Head of caudate nucleus (tissue), 42 donors: ENCODE measurements at regions not wholly inside any gene's neighbourhood (a gene's known extent, or its start where the extent isn't known, plus 50 kb on each side); places are given as distances from the start of the nearest gene placed in this dataset.
A peak's percentile ranks its signal among the peaks of the same experiment; 100 is the strongest.
"Not testable (repeated sequence)": the region's sequence is repeated elsewhere in the genome, so short reads cannot be mapped to it uniquely, and the experiment has no call there.

Experiments
- DNase-seq, 42 donors: peaks; one replicate each; pipeline versions ENCODE4 v3.0.0 to v3.0.0-alpha.2; 2020 to 2021; ENCODE audit warnings: mixed read lengths in 7 of 42
- intact Hi-C: fragments of 100-400 bp; cut with DNase I; formaldehyde crosslinking; loops from one replicate; pipeline ENCODE4 v1.15.0; 2022

- DNase-seq, result no peak
- intact Hi-C loops, result no loop called here
These were observed 264.4 kb downstream of the TEX29 start for GRCh38 chr13:111584870-111585269.

- intact Hi-C loops, result no loop called here
- DNase-seq, result no peak
These were observed 265.8 kb downstream of the TEX29 start for GRCh38 chr13:111586291-111586690.

GRCh38 chr13:111587249-111587648 lies 266.8 kb downstream of the TEX29 start:
- DNase-seq, result no peak
- intact Hi-C loops, result no loop called here

GRCh38 chr13:111589321-111589720 lies 268.9 kb downstream of the TEX29 start:
- peak in 1 of 42 donors; percentile 8 for DNase-seq
- intact Hi-C loops, result no loop called here

- no peak for DNase-seq
- intact Hi-C loops, result no loop called here
These were observed 269.6 kb downstream of the TEX29 start for GRCh38 chr13:111589992-111590391.

- intact Hi-C loops, result no loop called here
- DNase-seq, result peak in 2 of 42 donors; percentile 9 to 18
These were observed 270.4 kb downstream of the TEX29 start for GRCh38 chr13:111590796-111591195.

GRCh38 chr13:111593490-111593889 lies 273.0 kb downstream of the TEX29 start:
- intact Hi-C loops, result not testable (repeated sequence)

GRCh38 chr13:111594606-111595005 lies 274.2 kb downstream of the TEX29 start:
- intact Hi-C loops, result no loop called here
- DNase-seq, result no peak

More at GRCh38 chr13:111593490-111593889, 273.0 kb downstream of the TEX29 start:
- DNase-seq, result not testable (repeated sequence)

GRCh38 chr13:111595276-111595675 lies 274.8 kb downstream of the TEX29 start:
- no peak for DNase-seq

GRCh38 chr13:111595791-111596190 lies 275.3 kb downstream of the TEX29 start:
- DNase-seq, result no peak
- intact Hi-C loops, result no loop called here

More at GRCh38 chr13:111595276-111595675, 274.8 kb downstream of the TEX29 start:
- intact Hi-C loops, result no loop called here

GRCh38 chr13:111597191-111597611 lies 276.8 kb downstream of the TEX29 start:
- no peak for DNase-seq
- intact Hi-C loops, result no loop called here

- DNase-seq, result no peak
- intact Hi-C loops, result no loop called here
These were observed 277.2 kb downstream of the TEX29 start for GRCh38 chr13:111597618-111598017.

GRCh38 chr13:111598747-111599146 lies 278.3 kb downstream of the TEX29 start:
- no peak for DNase-seq
- intact Hi-C loops, result no loop called here

GRCh38 chr13:111599791-111600190 lies 279.3 kb downstream of the TEX29 start:
- peak in 1 of 42 donors; percentile 1 for DNase-seq
- intact Hi-C loops, result no loop called here

GRCh38 chr13:111602874-111603273 lies 282.4 kb downstream of the TEX29 start:
- intact Hi-C loops, result no loop called here
- peak in 1 of 42 donors; percentile 18 for DNase-seq

- intact Hi-C loops, result no loop called here
- DNase-seq, result peak in 1 of 42 donors; percentile 37
These were observed 283.7 kb downstream of the TEX29 start for GRCh38 chr13:111604097-111604496.

GRCh38 chr13:111608556-111608955 lies 288.1 kb downstream of the TEX29 start:
- DNase-seq, result peak in 1 of 42 donors; percentile 6
- intact Hi-C loops, result no loop called here

- intact Hi-C loops, result no loop called here
- peak in 1 of 42 donors; percentile 10 for DNase-seq
These were observed 289.2 kb downstream of the TEX29 start for GRCh38 chr13:111609631-111610030.

GRCh38 chr13:111610081-111610480 lies 289.6 kb downstream of the TEX29 start:
- peak in 1 of 42 donors; percentile 5 for DNase-seq
- intact Hi-C loops, result no loop called here

- intact Hi-C loops, result no loop called here
- peak in 2 of 42 donors; percentile 8 to 33 for DNase-seq
These were observed 290.4 kb downstream of the TEX29 start for GRCh38 chr13:111610879-111611278.

GRCh38 chr13:111611651-111612050 lies 291.2 kb downstream of the TEX29 start:
- no peak for DNase-seq
- intact Hi-C loops, result no loop called here

- intact Hi-C loops, result no loop called here
- peak in 3 of 42 donors; percentile 4 to 17 (median 4) for DNase-seq
These were observed 292.4 kb downstream of the TEX29 start for GRCh38 chr13:111612886-111613285.
